ENCODE measurements at regions not wholly inside any gene's neighbourhood (a gene's known extent, or its start where the extent isn't known, plus 50 kb on each side); places are given as distances from the start of the nearest gene placed in this dataset.
A peak's percentile ranks its signal among the peaks of the same experiment; 100 is the strongest.
"Not testable (repeated sequence)": the region's sequence is repeated elsewhere in the genome, so short reads cannot be mapped to it uniquely, and the experiment has no call there.

- no peak for DNase-seq
Measured at GRCh38 chr12:42030588-42030987, 114.1 kb downstream of the GXYLT1 start.

GRCh38 chr12:42027546-42027945, 117.1 kb downstream of the GXYLT1 start:
- DNase-seq = no peak

GRCh38 chr12:42024495-42024830, 120.2 kb downstream of the GXYLT1 start:
- DNase-seq = no peak

DNA sequence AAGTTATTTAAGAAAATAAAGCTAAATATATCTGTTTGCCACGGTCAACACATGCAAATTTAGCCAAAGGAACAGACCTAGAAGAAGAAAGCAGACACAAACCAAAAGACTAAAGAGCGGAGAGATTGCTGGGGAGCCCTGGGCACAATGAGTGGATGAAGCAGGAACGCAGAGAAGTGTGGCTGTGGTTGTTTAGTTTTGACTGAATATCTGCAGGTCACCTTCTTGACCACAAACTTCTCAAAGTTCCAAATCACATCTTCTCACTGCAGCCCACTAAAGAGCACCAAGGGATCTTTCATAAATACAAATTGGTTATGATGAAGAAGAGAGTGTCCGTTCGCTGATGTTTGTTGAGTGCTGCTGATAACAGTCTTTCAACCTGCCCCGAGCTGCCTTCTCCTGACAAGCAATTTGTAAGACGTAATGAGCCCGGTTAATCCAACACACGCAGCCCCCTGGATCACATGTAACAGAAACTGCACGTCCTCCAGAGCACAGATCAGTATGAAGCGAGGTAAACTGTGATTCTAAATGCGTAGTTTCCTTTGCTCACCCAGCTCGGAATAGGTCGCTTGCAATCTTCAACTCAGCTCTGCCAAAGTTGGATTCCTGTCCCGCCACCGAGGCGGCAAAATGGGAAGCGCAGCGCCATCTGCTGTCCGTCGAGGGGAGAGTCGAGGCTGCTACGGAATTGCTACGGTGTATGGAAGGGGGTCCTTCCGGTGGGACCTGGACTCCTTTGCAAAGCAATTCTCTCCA, 120.8 kb downstream of the GXYLT1 start:
- peak; percentile 12 for DNase-seq

DNA sequence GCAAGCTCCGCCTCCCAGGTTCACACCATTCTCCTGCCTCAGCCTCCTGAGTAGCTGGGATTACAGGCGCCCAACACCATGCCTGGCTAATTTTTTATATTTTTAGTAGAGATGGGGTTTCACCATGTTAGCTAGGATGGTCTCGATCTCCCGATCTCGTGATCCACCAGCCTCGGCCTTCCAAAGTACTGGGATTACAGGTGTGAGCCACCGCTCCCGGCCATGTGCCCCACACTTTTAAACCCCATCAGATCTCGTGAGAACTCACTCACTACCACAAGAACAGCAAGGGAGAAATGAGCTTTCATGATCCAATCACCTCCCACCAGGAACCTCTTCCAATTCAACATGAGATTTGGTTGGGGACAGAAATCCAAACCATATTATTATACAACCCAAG, 122.7 kb downstream of the GXYLT1 start:
- DNase-seq = not testable (repeated sequence)

DNA sequence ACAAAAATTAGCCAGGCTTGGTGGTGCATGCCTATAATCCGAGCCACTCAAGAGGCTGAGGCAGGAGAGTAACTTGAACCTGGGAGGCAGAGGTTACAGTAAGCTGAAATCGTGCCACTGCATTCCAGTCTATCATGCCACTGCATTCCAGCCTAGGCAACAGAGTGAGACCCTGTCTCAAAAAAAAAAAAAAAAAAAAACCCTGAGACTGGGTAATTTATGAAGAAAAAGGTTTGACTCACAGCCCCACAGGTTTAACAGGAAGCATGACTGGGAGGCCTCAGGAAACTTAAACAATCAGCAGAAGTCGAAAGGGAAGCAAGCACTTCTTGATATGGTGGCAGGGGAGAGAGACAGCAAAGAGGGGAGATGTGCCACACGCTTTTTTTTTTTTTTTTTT, 123.2 kb downstream of the GXYLT1 start:
- DNase-seq = no peak

DNA sequence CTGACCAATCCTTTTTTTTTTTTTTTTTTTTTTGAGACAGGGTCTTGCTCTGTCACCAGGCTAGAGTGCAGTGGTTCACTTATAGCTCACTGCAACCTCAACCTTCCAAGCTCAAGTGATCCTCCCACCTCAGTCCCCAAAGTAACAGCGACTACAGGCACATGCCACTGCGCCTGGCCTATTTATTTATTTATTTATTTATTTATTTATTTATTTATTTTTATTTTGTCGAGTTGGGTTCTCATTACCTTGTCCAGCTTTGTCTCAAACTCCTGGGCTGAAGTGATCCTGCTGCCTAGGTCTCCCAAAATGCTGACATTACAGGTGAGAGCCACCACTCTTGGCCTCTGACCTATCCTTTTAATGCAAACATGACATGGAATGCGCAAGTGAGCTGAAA, 124.4 kb downstream of the GXYLT1 start:
- no peak for DNase-seq

GRCh38 chr12:42019746-42020145, 124.9 kb downstream of the GXYLT1 start:
- DNase-seq = no peak

- no peak for DNase-seq
Measured at GRCh38 chr12:42017051-42017450, 127.6 kb downstream of the GXYLT1 start.

- no peak for DNase-seq
Measured at GRCh38 chr12:42015051-42015461, 129.6 kb downstream of the GXYLT1 start.

GRCh38 chr12:42012501-42012900, 132.2 kb downstream of the GXYLT1 start:
- DNase-seq = not testable (repeated sequence)

- no peak for DNase-seq
Measured at GRCh38 chr12:42010715-42011114, 134.0 kb downstream of the GXYLT1 start.

DNA sequence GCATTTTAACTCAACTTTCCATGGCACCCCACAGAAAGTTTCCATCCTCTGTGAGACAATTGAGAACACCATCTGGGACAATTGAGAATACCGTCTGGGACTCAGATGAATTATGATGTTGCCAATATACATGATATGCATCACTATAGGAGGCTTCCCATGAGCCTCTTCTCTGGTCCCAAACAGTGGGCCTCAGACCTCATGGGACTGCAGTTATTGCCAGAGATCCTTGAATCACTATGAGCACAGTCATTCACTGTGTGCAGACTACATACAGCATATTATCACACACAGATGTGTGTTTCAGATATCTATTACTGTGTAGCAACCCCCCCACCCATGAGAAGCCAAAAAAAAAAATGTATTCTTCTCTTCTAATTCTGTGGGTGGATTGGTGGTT, 134.4 kb downstream of the GXYLT1 start:
- no peak for DNase-seq

- DNase-seq = no peak
Measured at GRCh38 chr12:42008996-42009395, 135.7 kb downstream of the GXYLT1 start.

DNA sequence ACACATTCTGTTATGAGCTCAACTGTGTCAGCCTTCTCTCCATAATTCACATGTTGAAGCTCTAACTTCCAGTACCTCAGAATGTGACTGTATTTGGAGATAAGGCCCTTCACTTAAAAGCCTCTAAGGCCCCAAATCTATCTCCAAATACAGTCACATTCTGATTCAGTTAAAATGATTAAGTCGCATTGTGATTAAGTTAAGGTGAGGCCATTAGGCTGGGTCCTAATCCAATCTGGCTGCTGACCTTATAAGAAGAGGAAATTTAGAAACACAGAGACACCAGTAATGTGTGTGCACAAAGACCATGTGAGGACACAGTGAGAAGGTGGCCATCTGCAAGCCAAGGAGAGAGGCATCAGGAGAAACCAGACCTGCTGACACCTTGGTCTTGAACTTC, 141.6 kb downstream of the GXYLT1 start:
- no peak for DNase-seq

GRCh38 chr12:42002563-42002962, 142.1 kb downstream of the GXYLT1 start:
- peak; percentile 9 for DNase-seq

GRCh38 chr12:41998436-41998835, 146.2 kb downstream of the GXYLT1 start:
- DNase-seq = no peak

DNA sequence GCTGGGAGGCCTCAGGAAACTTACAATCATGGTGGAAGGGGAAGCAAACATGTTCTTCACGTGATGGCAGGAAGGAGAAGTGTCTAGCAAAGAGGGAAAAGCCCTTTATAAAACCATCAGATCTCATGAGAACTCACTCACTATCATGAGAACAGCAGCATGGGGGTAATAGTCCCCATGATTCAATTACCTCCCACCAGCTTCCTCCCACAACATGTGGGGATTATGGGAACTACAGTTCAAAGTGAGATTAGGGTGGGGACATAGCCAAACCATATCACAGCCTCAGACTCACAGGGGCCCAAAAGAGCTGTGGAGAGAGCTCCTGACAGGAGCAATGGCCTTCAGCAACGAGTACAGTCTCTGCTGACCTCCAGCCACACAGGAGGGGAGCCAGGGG, 151.4 kb downstream of the GXYLT1 start:
- no peak for DNase-seq

DNA sequence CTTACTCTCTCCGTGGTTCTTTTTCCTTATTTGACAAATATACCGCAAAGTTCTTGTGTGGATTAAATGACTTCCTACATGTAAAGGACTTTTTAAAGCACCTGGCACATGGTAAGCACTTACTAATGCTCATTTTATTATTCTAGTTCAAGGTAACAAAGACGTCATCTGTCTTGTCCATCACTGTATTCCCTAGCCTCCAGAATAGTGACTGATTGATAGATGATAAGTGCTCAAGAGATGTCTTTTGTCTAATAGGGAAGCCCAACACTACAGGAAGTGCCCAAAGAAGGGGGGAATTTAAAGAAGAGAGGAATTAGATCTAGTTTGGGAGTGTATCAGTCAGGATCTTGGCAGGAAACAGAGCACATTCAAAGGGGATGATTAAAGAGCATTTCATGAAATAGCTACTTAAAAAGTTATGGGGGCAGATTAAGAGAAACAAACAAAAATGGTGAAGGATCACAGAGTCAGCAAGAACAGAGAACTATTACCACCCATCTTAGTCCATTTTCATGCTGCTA, 151.9 kb downstream of the GXYLT1 start:
- no peak for DNase-seq

DNA sequence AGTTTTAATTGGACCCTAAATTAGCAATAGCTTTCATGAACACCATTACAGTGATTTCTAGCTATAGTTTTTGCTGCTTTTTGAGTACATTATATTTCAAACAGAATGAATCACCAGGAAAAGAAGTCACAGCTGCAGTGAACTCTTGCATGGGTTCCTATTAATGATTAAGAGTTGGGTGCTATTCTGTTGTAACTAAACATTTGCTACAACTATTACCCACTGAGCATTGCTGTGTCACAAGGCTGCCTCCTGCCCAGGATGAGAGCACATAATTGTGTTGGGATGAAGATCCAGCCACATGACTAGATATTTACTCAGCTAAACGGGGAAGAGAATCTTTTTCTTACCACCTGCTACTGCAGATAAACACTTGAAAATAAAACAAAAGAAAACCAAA, 152.7 kb downstream of the GXYLT1 start:
- DNase-seq = no peak

DNA sequence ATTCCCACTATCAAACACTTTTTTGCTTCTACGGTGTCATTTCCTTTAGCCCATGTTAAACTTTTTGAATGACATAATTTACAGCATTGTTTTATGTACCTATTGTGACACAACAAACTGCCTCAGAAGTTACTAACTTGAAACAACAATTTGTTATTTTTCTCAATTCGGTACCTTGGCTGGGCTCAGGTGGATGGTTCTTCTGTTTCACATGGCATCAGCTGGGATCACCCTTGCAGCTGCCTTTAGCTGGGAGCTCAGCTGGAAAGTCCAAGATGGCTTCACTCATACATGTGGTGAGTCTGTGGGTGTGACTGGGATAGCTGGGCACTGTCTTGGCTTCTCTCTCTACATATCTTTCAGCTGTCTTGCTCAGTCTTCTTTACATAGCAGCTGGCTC, 156.0 kb downstream of the GXYLT1 start:
- DNase-seq = no peak

DNA sequence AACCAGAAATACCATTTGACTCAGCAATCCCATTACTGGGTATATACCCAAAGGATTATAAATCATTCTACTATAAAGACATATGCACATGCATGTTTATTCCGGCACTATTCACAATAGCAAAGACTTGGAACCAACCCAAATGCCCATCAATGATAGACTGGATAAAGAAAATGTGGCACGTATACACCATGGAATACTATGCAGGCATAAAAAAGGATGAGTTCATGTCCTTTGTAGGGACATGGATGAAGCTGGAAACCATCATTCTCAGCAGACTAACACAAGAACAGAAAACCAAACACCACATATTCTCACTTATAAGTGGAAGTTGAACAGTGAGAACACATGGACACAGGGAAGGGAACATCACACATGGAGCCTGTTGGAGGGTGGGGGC, 158.2 kb downstream of the GXYLT1 start:
- DNase-seq = not testable (repeated sequence)

DNA sequence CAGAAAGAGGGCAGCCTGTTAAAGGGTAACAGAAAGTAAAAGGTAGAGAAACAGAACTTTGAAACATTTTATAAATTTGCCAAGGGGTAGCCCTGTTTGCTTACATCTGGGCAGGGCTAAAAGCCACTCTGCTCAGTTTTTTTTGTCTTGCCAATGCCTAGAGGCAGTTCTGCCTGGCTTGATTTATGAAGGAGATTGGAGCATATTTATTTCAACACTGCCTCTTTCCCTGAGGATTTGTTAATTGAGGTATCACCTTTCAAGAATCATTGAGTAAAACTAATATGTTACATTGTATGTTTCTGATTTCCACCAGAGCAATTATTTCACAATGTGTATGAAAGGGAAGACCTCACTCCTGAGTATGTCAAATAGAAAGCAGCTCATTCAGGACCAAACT, 160.8 kb downstream of the GXYLT1 start:
- DNase-seq = no peak

GRCh38 chr12:41983394-41983793, 161.3 kb downstream of the GXYLT1 start:
- DNase-seq = no peak

- DNase-seq = no peak
Measured at GRCh38 chr12:41981758-41982157, 162.9 kb downstream of the GXYLT1 start.

Data from NCI-H2081 treated with DMSO at 0.1 percent for 48 hours (cell line).